Right ventricle myocardium inferior (tissue), 1 donor: ENCODE measurements at regions not wholly inside any gene's neighbourhood (a gene's known extent, or its start where the extent isn't known, plus 50 kb on each side); places are given as distances from the start of the nearest gene placed in this dataset.
"Not testable (repeated sequence)": the region's sequence is repeated elsewhere in the genome, so short reads cannot be mapped to it uniquely, and the experiment has no call there.

ENCODE experiments used
- ATAC-seq: fragments of 200-7000 bp; cut with Tn5 transposase; one replicate; pipeline ENCODE4 v1.9.1; 2020; ENCODE audit warnings: mild to moderate bottlenecking, moderate library complexity
- DNase-seq: peaks from one replicate; pipeline ENCODE4 v3.0.0; 2021; ENCODE audit errors: missing footprints
- intact Hi-C: fragments of 100-400 bp; cut with DNase I; formaldehyde crosslinking; loops from one replicate; pipeline ENCODE4 v1.11.0; 2022
- donor health status: DM: no; HTN: yes; CAD: no; lungs with severe emphysema.

GRCh38 chr4:161329852-161330251 is 833.9 kb downstream of the FSTL5 start:
- ATAC-seq (no peak), DNase-seq (no peak)
- intact Hi-C loops: no loop called here

GRCh38 chr4:161321706-161322105 is 842.1 kb downstream of the FSTL5 start:
- ATAC-seq (no peak), DNase-seq (no peak)
- intact Hi-C loops: no loop called here

- ATAC-seq: no peak
- DNase-seq: no peak
- intact Hi-C loops: no loop called here
Observed at GRCh38 chr4:161320377-161320776, 843.4 kb downstream of the FSTL5 start.

- DNase-seq (no peak), ATAC-seq (no peak)
- intact Hi-C loops: no loop called here
Observed at GRCh38 chr4:161317000-161317399, 846.8 kb downstream of the FSTL5 start.

- intact Hi-C loops: no loop called here
- ATAC-seq: no peak
- DNase-seq: no peak
Observed at GRCh38 chr4:161314371-161314770, 849.4 kb downstream of the FSTL5 start.

GRCh38 chr4:161303551-161303950 is 860.2 kb downstream of the FSTL5 start:
- ATAC-seq: no peak
- no peak for DNase-seq
- intact Hi-C loops: no loop called here

GRCh38 chr4:161291222-161291621 is 872.6 kb downstream of the FSTL5 start:
- intact Hi-C loops: no loop called here
- no peak for ATAC-seq
- no peak for DNase-seq

- no peak for ATAC-seq
- intact Hi-C loops: no loop called here
- no peak for DNase-seq
Observed at GRCh38 chr4:161287678-161288352, 876.0 kb downstream of the FSTL5 start.

- intact Hi-C loops: no loop called here
- no peak for ATAC-seq
Observed at GRCh38 chr4:161285461-161285860, 878.3 kb downstream of the FSTL5 start.

GRCh38 chr4:161280929-161281328 is 882.9 kb downstream of the FSTL5 start:
- DNase-seq: no peak
- no peak for ATAC-seq
- intact Hi-C loops: no loop called here

More at GRCh38 chr4:161285461-161285860, 878.3 kb downstream of the FSTL5 start:
- DNase-seq: no peak

GRCh38 chr4:161279095-161279494 is 884.7 kb downstream of the FSTL5 start:
- intact Hi-C loops: no loop called here
- no peak for DNase-seq
- no peak for ATAC-seq

- ATAC-seq, DNase-seq, intact Hi-C loops: not testable (repeated sequence)
Observed at GRCh38 chr4:161277150-161277787, 886.5 kb downstream of the FSTL5 start.

GRCh38 chr4:161273607-161274006 is 890.2 kb downstream of the FSTL5 start:
- intact Hi-C loops: no loop called here
- no peak for ATAC-seq
- DNase-seq: no peak

- ATAC-seq: no peak
- intact Hi-C loops: no loop called here
Observed at GRCh38 chr4:161260819-161261218, 903.0 kb downstream of the FSTL5 start.

GRCh38 chr4:161256716-161257115 is 907.1 kb downstream of the FSTL5 start:
- DNase-seq (no peak), ATAC-seq (no peak)
- intact Hi-C loops: no loop called here

More at GRCh38 chr4:161260819-161261218, 903.0 kb downstream of the FSTL5 start:
- DNase-seq: no peak

- intact Hi-C loops: no loop called here
- ATAC-seq (no peak), DNase-seq (no peak)
Observed at GRCh38 chr4:161256172-161256571, 907.6 kb downstream of the FSTL5 start.

- intact Hi-C loops: no loop called here
- DNase-seq (no peak), ATAC-seq (no peak)
Observed at GRCh38 chr4:161254375-161254774, 909.4 kb downstream of the FSTL5 start.

GRCh38 chr4:161252520-161253141 is 911.2 kb downstream of the FSTL5 start:
- intact Hi-C loops: no loop called here
- no peak for ATAC-seq
- DNase-seq: no peak

GRCh38 chr4:161249779-161250440 is 913.9 kb downstream of the FSTL5 start:
- DNase-seq: no peak
- intact Hi-C loops: no loop called here
- ATAC-seq: no peak

GRCh38 chr4:161248880-161249279 is 914.9 kb downstream of the FSTL5 start:
- no peak for ATAC-seq
- intact Hi-C loops: no loop called here

More at GRCh38 chr4:161248880-161249279, 914.9 kb downstream of the FSTL5 start:
- peak; percentile 39 for DNase-seq
